ENCODE measurements at regions not wholly inside any gene's neighbourhood (a gene's known extent, or its start where the extent isn't known, plus 50 kb on each side); places are given as distances from the start of the nearest gene placed in this dataset.
"Not testable (repeated sequence)": the region's sequence is repeated elsewhere in the genome, so short reads cannot be mapped to it uniquely, and the experiment has no call there.

DNA sequence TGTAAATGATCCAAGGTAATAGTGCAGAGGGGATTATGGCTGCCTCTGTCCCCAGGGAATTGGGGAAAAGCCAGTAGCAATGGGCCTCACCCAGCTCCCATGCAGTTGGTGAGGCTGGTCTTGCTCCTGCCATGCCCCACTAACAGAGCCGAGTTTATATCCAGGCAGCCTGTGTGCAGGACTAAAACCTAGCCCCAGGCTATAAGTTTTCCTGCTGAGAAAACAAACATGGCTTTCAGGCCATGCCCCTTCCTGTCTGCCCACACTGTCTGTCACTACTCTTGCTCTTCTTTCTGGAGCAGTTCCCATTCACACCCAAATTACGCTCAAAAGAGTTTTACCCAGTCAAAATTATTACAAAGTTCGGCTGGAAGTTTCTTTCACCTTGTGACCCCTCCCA is 73.5 kb upstream of the SPATA16 start:
- no peak for DNase-seq

DNA sequence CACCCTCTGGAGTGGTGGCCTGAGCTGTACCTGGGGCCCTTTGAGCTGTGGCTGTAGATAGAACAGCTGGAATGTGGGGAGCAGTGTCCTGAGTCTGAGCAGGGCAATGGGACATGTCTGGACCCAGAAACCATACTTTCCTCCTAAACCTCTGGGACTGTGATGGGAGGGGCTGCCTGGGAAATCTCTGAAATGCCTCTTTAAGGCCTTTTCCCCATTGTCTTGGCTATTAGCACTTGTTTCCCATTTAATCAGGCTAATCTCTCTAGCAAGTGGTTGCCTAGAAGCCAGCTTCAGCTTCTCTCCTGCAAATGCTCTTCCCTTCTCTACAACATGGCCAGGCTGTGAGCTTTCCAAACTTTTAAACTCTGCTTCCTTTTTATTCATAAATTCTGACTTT is 58.5 kb upstream of the SPATA16 start:
- no peak for DNase-seq

DNA sequence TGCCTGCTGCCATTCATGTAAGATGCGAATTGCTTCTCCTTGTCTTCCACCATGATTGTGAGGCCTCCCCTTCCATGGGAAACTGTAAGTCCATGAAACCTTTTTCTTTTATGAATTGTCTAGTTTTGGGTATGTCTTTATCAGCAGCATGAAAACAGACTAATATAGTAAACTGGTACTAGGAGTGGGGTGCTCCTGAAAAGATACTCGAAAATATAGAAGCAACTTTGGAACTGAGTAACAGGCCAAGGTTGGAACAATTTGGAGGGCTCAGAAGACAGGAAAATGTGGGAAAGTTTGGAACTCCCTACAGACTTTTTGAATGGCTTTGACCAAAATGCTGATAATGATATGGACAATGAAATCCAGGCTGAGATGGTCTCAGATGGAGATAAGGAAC is 53.8 kb upstream of the SPATA16 start:
- DNase-seq, result not testable (repeated sequence)

DNA sequence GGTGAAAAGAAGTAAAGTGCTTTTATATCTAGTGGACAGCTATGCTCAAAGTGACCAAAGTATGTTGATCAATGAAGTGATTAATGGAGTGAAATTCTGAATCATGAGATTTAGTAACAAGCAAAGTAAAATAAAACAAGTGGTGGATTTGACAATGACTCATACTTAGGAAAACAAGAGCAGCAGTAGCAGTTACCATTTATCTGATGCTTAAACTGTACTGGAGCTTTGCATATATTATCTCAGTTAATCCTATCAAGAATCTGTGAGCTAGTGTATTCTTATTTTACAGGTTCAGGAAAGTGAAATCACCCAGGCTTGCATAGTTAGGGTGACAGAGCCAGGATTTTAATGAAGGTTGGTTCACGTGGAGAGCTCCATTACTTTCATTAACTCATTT is 50.6 kb upstream of the SPATA16 start:
- DNase-seq, result no peak
